Ovary (tissue), 7 donors: ENCODE measurements at regions not wholly inside any gene's neighbourhood (a gene's known extent, or its start where the extent isn't known, plus 50 kb on each side); places are given as distances from the start of the nearest gene placed in this dataset.

ENCODE experiments used
- DNase-seq, 5 donors: peaks; one replicate each; pipeline ENCODE4 v3.0.0-alpha.2; 2019 to 2020
- H3K27ac ChIP-seq, 2 donors: fragments of 200-600 bp; one replicate each; pipeline versions ENCODE4 v1.5.1 to v1.8.0; 2019 to 2022
- H3K27me3 ChIP-seq: fragments of 200-600 bp; one replicate; pipeline ENCODE4 v1.8.0; 2022
- H3K36me3 ChIP-seq: fragments of 200-600 bp; sonication (generic); one replicate; pipeline ENCODE4 v1.5.1; 2019
- H3K4me1 ChIP-seq: one replicate; pipeline ENCODE4 v1.8.1; 2013; ENCODE audit warnings: mild to moderate bottlenecking, moderate library complexity; ENCODE audit not compliant: insufficient read depth
- H3K4me3 ChIP-seq: fragments of 200-600 bp; sonication (generic); one replicate; pipeline ENCODE4 v1.5.1; 2017
- H3K9me3 ChIP-seq, 2 donors: fragments of 200-600 bp in 1 of 2; sonication (generic) in 1 of 2; one replicate each; pipeline versions ENCODE4 v1.5.1 to v1.8.1; 2013 to 2019; ENCODE audit warnings: mild to moderate bottlenecking in 1 of 2, moderate library complexity in 1 of 2
- CTCF ChIP-seq, 3 donors: fragments of 450-650 bp in 2 of 3; fragments of 200-600 bp in 1 of 3; IDR thresholded peaks; one replicate each; pipeline versions ENCODE4 v1.5.1 to v1.8.0; 2016 to 2022; ENCODE audit warnings: antibody characterized with exemption in 3 of 3, mild to moderate bottlenecking in 1 of 3
- EP300 ChIP-seq: sonication (generic); formaldehyde crosslinking; IDR thresholded peaks from one replicate; pipeline ENCODE4 v1.6.1; 2017; ENCODE audit warnings: antibody characterized with exemption
- POLR2A ChIP-seq: fragments of 450-650 bp; IDR thresholded peaks from one replicate; pipeline ENCODE4 v1.6.1; 2017; ENCODE audit warnings: antibody characterized with exemption, mild to moderate bottlenecking, moderate library complexity
- WGBS, 3 donors: extraction: QIAGEN DNeasy Blood & Tissue Kit in 1 of 3; methylation state at CpG; one replicate each; pipeline versions ENCODE4 v1.1.5 to v1.1.7; 2013 to 2017; 5-methylcytosine and 5-hydroxymethylcytosine counted together
- intact Hi-C, 4 donors: fragments of 100-400 bp; cut with DNase I; formaldehyde crosslinking; loops; one replicate each; pipeline versions ENCODE4 v1.11.0 to v1.15.1; 2022 to 2023
- donor health status: DM: no; HTN: no; CAD: no; lungs with moderate emphysema.
- donor health status: DM: no; HTN: no; CAD: no.
- donor health status: Bipolar disorder and iron deficiency.
- donor health status: DM: no; HTN: no; CAD: no.
- donor health status: DM: yes; HTN: yes; CAD: no.

- H3K36me3 ChIP-seq: no peaks in the 10 kb centered on the region
- intact Hi-C loops: no loop called here
- no peaks in the 10 kb centered on the region for H3K9me3 ChIP-seq
- H3K4me1 ChIP-seq: peaks cover 2% of the 10 kb centered on the region
- WGBS, 3 donors: 34 to 52% (median 36%) methylated on average over 1 of the region's 1 CpG
- H3K4me3 ChIP-seq: no peak overlapping the region
- DNase-seq: no peak
- TF ChIP-seq CTCF (IDR thresholded peaks at IDR 0.05) (no peak), EP300 (no peak)
- H3K27me3 ChIP-seq: no peaks in the 10 kb centered on the region
- no peak overlapping the region for H3K27ac ChIP-seq
Observed at GRCh38 chr12:58302487-58303011, 361.2 kb downstream of the ATP23 start.

GRCh38 chr12:58306266-58307000 is 365.1 kb downstream of the ATP23 start:
- H3K4me1 ChIP-seq: peaks cover 2% of the 10 kb centered on the region
- no peak overlapping the region for H3K27ac ChIP-seq
- intact Hi-C loops: no loop called here
- no peak for TF ChIP-seq EP300
- TF ChIP-seq POLR2A: no peak
- TF ChIP-seq CTCF (IDR thresholded peaks at IDR 0.05): no peak
- 17 to 30% (median 18%) methylated on average over 1 of the region's 1 CpG for WGBS, 3 donors
- no peaks in the 10 kb centered on the region for H3K27me3 ChIP-seq
- no peaks in the 10 kb centered on the region for H3K9me3 ChIP-seq
- no peak for DNase-seq
- no peak overlapping the region for H3K4me3 ChIP-seq
- H3K36me3 ChIP-seq: no peaks in the 10 kb centered on the region

DNA sequence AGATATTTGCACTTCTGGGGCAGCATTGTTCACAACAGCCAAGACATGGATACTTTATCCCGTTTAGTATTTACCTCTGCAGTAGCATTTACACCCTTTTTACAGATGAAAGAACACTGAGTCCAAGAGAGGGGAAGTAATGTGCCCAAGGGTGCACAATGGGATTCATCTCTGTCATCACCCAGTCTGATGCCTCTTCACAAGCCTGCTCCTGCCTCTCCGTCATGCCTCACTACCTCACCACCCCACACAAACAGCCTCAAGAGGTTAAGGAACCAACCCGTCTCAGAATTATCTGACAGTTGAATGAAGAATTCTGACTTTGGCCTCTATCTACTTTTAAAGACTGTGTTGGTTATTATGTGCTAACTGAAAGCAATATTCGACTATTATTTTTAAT is 368.4 kb downstream of the ATP23 start:
- intact Hi-C loops: no loop called here
- Histone ChIP-seq H3K36me3 (no peaks in the 10 kb centered on the region), H3K4me3 (no peak overlapping the region), H3K4me1 (no peaks in the 10 kb centered on the region), H3K27me3 (no peaks in the 10 kb centered on the region), H3K27ac (no peak overlapping the region), H3K9me3 (no peaks in the 10 kb centered on the region)
- TF ChIP-seq CTCF (IDR thresholded peaks at IDR 0.05) (no peak), POLR2A (no peak), EP300 (no peak)
- no peak for DNase-seq
- 88 to 95% (median 88%) methylated on average over 4 of the region's 4 CpGs for WGBS, 3 donors

GRCh38 chr12:58310368-58310767 is 369.0 kb downstream of the ATP23 start:
- 81 to 84% (median 83%) methylated on average over 4 of the region's 4 CpGs for WGBS, 3 donors
- no peaks in the 10 kb centered on the region for H3K9me3 ChIP-seq
- TF ChIP-seq POLR2A: no peak
- no peak for TF ChIP-seq CTCF (IDR thresholded peaks at IDR 0.05)
- no peak for TF ChIP-seq EP300
- H3K4me3 ChIP-seq: no peak overlapping the region
- no peaks in the 10 kb centered on the region for H3K36me3 ChIP-seq
- H3K4me1 ChIP-seq: no peaks in the 10 kb centered on the region
- no peak for DNase-seq
- H3K27me3 ChIP-seq: no peaks in the 10 kb centered on the region
- no peak overlapping the region for H3K27ac ChIP-seq
- intact Hi-C loops: no loop called here
